ENCODE measurements at regions not wholly inside any gene's neighbourhood (a gene's known extent, or its start where the extent isn't known, plus 50 kb on each side); places are given as distances from the start of the nearest gene placed in this dataset.

DNA sequence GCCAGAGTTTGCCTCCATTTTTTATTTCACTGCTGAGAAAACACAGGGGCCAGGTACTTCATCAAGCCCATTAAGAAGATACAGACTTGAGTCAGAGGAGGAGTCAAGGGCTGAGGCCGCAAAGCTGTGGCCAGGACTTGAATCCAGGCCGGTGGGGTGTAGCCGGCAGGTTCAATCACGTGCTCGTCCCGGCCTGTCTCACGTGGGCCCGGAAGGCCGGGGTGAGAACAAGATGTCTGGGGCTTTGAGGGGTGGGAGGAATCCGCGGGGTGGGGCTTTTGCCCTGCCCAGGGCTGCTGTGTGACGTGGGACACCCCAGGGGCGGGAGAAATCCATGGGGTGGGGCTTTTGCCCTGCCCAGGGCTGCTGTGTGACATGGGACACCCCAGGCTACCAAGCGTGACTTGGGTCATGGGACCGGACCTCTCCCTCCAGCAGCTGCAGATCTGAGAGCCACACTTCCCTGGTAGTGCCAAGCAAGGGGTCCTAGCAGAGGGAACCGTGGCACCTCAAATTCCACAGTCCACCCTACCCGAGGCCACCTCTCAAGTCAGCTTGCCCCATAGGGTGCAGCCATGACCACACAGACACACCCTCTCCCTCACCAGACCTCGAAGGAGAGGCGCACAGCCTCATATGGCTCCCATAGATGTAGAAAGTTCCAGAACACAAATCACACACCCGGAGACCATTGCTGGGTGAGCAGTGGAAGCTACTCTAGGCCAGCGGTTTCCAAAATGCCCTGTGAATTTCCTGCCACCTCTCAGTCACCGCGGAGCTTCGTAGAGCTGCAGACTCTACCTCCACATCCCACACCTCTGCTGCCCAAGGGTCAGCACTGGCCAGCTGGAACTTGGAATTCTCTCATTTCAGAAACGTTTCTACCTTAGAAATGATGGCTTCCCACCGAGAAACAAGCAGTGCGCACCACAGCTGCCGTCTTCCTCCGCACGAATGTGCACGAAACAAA lies 156.1 kb downstream of the DLL1 start:
- Histone ChIP-seq H3F3A (replicated peaks; ENCODE audit: low read depth) (no peaks in the 10 kb centered on the region), H3K4me2 (no peak overlapping the region), H3K79me2 (replicated peaks; ENCODE audit: insufficient read depth) (no peaks in the 10 kb centered on the region), H3K9me2 (ENCODE audit: insufficient read depth) (no peaks in the 10 kb centered on the region), H4K20me1 (replicated peaks; ENCODE audit: insufficient read depth) (no peaks in the 10 kb centered on the region), H3K36me3 (ENCODE audit: insufficient read depth) (no peaks in the 10 kb centered on the region), H3K4me1 (ENCODE audit: insufficient read depth) (no peaks in the 10 kb centered on the region), H3K27me3 (ENCODE audit: insufficient read depth) (no peaks in the 10 kb centered on the region), H3K27ac (ENCODE audit: low read depth) (no peak overlapping the region), H2AFZ (no peak overlapping the region), H3K4me3 (no peak overlapping the region)
- Mint-ChIP-seq H3K4me3 (no peak overlapping the region), H3K9me3 (peaks cover 34% of the 10 kb centered on the region), H3K27ac (no peak overlapping the region), H3K27me3 (ENCODE audit: insufficient read depth, low read depth, poor library complexity) (peaks cover 7% of the 10 kb centered on the region), H3K36me3 (ENCODE audit: low read depth) (peaks cover 14% of the 10 kb centered on the region), H3K4me1 (peaks cover 3% of the 10 kb centered on the region; the same call in 1 of the 3 replicates)
- TF ChIP-seq, protein P1, sequence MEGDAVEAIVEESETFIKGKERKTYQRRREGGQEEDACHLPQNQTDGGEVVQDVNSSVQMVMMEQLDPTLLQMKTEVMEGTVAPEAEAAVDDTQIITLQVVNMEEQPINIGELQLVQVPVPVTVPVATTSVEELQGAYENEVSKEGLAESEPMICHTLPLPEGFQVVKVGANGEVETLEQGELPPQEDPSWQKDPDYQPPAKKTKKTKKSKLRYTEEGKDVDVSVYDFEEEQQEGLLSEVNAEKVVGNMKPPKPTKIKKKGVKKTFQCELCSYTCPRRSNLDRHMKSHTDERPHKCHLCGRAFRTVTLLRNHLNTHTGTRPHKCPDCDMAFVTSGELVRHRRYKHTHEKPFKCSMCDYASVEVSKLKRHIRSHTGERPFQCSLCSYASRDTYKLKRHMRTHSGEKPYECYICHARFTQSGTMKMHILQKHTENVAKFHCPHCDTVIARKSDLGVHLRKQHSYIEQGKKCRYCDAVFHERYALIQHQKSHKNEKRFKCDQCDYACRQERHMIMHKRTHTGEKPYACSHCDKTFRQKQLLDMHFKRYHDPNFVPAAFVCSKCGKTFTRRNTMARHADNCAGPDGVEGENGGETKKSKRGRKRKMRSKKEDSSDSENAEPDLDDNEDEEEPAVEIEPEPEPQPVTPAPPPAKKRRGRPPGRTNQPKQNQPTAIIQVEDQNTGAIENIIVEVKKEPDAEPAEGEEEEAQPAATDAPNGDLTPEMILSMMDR (conservative IDR thresholded peaks at IDR 0.05; ENCODE audit: low read depth in 2 of 2), result no peak
- TF ChIP-seq JUNB (IDR thresholded peaks at IDR 0.05; ENCODE audit: unreplicated experiment) (no peak), ZNF331 (CRISPR knock-in tag; IDR thresholded peaks at IDR 0.05; ENCODE audit: low read depth) (no peak), NANOG (IDR thresholded peaks at IDR 0.05; ENCODE audit: borderline replicate concordance) (no peak), EZH2 (IDR thresholded peaks at IDR 0.05; ENCODE audit: low read depth, unreplicated experiment) (no peak), CREB1 (CRISPR knock-in tag; IDR thresholded peaks at IDR 0.05; ENCODE audit: low read depth) (no peak), STAT1 (IDR thresholded peaks at IDR 0.05; ENCODE audit: unreplicated experiment) (no peak), POLR2AphosphoS5 (IDR thresholded peaks at IDR 0.05; ENCODE audit: low read depth) (no peak), EZH2phosphoT487 (IDR thresholded peaks at IDR 0.05; ENCODE audit: unreplicated experiment) (no peak)
- TF ChIP-seq, protein P2, sequence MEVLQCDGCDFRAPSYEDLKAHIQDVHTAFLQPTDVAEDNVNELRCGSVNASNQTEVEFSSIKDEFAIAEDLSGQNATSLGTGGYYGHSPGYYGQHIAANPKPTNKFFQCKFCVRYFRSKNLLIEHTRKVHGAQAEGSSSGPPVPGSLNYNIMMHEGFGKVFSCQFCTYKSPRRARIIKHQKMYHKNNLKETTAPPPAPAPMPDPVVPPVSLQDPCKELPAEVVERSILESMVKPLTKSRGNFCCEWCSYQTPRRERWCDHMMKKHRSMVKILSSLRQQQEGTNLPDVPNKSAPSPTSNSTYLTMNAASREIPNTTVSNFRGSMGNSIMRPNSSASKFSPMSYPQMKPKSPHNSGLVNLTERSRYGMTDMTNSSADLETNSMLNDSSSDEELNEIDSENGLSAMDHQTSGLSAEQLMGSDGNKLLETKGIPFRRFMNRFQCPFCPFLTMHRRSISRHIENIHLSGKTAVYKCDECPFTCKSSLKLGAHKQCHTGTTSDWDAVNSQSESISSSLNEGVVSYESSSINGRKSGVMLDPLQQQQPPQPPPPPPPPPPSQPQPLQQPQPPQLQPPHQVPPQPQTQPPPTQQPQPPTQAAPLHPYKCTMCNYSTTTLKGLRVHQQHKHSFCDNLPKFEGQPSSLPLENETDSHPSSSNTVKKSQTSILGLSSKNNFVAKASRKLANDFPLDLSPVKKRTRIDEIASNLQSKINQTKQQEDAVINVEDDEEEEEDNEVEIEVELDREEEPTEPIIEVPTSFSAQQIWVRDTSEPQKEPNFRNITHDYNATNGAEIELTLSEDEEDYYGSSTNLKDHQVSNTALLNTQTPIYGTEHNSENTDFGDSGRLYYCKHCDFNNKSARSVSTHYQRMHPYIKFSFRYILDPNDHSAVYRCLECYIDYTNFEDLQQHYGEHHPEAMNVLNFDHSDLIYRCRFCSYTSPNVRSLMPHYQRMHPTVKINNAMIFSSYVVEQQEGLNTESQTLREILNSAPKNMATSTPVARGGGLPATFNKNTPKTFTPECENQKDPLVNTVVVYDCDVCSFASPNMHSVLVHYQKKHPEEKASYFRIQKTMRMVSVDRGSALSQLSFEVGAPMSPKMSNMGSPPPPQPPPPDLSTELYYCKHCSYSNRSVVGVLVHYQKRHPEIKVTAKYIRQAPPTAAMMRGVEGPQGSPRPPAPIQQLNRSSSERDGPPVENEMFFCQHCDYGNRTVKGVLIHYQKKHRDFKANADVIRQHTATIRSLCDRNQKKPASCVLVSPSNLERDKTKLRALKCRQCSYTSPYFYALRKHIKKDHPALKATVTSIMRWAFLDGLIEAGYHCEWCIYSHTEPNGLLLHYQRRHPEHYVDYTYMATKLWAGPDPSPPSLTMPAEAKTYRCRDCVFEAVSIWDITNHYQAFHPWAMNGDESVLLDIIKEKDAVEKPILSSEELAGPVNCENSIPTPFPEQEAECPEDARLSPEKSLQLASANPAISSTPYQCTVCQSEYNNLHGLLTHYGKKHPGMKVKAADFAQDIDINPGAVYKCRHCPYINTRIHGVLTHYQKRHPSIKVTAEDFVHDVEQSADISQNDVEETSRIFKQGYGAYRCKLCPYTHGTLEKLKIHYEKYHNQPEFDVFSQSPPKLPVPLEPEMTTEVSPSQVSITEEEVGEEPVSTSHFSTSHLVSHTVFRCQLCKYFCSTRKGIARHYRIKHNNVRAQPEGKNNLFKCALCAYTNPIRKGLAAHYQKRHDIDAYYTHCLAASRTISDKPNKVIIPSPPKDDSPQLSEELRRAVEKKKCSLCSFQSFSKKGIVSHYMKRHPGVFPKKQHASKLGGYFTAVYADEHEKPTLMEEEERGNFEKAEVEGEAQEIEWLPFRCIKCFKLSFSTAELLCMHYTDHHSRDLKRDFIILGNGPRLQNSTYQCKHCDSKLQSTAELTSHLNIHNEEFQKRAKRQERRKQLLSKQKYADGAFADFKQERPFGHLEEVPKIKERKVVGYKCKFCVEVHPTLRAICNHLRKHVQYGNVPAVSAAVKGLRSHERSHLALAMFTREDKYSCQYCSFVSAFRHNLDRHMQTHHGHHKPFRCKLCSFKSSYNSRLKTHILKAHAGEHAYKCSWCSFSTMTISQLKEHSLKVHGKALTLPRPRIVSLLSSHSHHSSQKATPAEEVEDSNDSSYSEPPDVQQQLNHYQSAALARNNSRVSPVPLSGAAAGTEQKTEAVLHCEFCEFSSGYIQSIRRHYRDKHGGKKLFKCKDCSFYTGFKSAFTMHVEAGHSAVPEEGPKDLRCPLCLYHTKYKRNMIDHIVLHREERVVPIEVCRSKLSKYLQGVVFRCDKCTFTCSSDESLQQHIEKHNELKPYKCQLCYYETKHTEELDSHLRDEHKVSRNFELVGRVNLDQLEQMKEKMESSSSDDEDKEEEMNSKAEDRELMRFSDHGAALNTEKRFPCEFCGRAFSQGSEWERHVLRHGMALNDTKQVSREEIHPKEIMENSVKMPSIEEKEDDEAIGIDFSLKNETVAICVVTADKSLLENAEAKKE (CRISPR knock-in tag; IDR thresholded peaks at IDR 0.05), result no peak
- TF ChIP-seq, protein P3, sequence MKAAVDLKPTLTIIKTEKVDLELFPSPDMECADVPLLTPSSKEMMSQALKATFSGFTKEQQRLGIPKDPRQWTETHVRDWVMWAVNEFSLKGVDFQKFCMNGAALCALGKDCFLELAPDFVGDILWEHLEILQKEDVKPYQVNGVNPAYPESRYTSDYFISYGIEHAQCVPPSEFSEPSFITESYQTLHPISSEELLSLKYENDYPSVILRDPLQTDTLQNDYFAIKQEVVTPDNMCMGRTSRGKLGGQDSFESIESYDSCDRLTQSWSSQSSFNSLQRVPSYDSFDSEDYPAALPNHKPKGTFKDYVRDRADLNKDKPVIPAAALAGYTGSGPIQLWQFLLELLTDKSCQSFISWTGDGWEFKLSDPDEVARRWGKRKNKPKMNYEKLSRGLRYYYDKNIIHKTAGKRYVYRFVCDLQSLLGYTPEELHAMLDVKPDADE (IDR thresholded peaks at IDR 0.05), result no peak
- ATAC-seq (no peak), DNase-seq (ENCODE audit: low spot score) (no peak)

All from GM23338 (cell line).